Activated naive CD4-positive, alpha-beta T cell treated with anti-CD3 and anti-CD28 coated beads, Interleukin-2, amount 10 ng/mL, durations not matched to agents 7 days and 5 days (primary cell): ENCODE measurements at regions not wholly inside any gene's neighbourhood (a gene's known extent, or its start where the extent isn't known, plus 50 kb on each side); places are given as distances from the start of the nearest gene placed in this dataset.

ENCODE experiments used
- CTCF ChIA-PET: fragments of 350-600 bp; sonication (Branson Sonifier 250); formaldehyde crosslinking; loops from one replicate; lab custom pipeline; 2021; ENCODE audit warnings: antibody characterized with exemption; lab: Charles Lee
- DNase-seq: peaks from one replicate; pipeline ENCODE4 v3.0.0-alpha.2; 2020
- H3K27ac Mint-ChIP-seq: one replicate; pipeline ENCODE4 v1.8.0; 2021; ENCODE audit warnings: mild to moderate bottlenecking, moderate library complexity, mixed read lengths
- H3K27me3 Mint-ChIP-seq: one replicate; pipeline ENCODE4 v1.8.0; 2021; ENCODE audit warnings: mild to moderate bottlenecking, mixed read lengths
- H3K36me3 Mint-ChIP-seq: one replicate; pipeline ENCODE4 v1.8.0; 2021; ENCODE audit warnings: mixed read lengths
- H3K4me1 Mint-ChIP-seq: one replicate; pipeline ENCODE4 v1.8.0; 2021; ENCODE audit warnings: mixed read lengths
- H3K4me3 Mint-ChIP-seq: one replicate; pipeline ENCODE4 v1.8.0; 2021; ENCODE audit warnings: mild to moderate bottlenecking, moderate library complexity, mixed read lengths
- H3K9me3 Mint-ChIP-seq: one replicate; pipeline ENCODE4 v1.8.0; 2021; ENCODE audit warnings: mixed read lengths

- H3K36me3 Mint-ChIP-seq = no peaks in the 10 kb centered on the region
- peaks cover 4% of the 10 kb centered on the region for H3K9me3 Mint-ChIP-seq
- DNase-seq = no peak
- H3K27me3 Mint-ChIP-seq = no peaks in the 10 kb centered on the region
- CTCF ChIA-PET = no interaction called here
- H3K27ac Mint-ChIP-seq = no peak overlapping the region
- H3K4me1 Mint-ChIP-seq = no peaks in the 10 kb centered on the region
- no peak overlapping the region for H3K4me3 Mint-ChIP-seq
Observed at GRCh38 chr14:42872786-42873185, 1266.1 kb downstream of the LRFN5 start.

- no peak overlapping the region for H3K27ac Mint-ChIP-seq
- no peak overlapping the region for H3K4me3 Mint-ChIP-seq
- CTCF ChIA-PET = no interaction called here
- H3K4me1 Mint-ChIP-seq = no peaks in the 10 kb centered on the region
- H3K27me3 Mint-ChIP-seq = no peaks in the 10 kb centered on the region
- DNase-seq = no peak
- no peaks in the 10 kb centered on the region for H3K36me3 Mint-ChIP-seq
- peaks cover 4% of the 10 kb centered on the region for H3K9me3 Mint-ChIP-seq
Observed at GRCh38 chr14:42869681-42870080, 1263.0 kb downstream of the LRFN5 start.

GRCh38 chr14:42862114-42862513 is 1255.4 kb downstream of the LRFN5 start:
- no peaks in the 10 kb centered on the region for H3K27me3 Mint-ChIP-seq
- no peaks in the 10 kb centered on the region for H3K4me1 Mint-ChIP-seq
- H3K27ac Mint-ChIP-seq = no peak overlapping the region
- peaks cover 4% of the 10 kb centered on the region for H3K9me3 Mint-ChIP-seq
- CTCF ChIA-PET = no interaction called here
- DNase-seq = no peak
- no peak overlapping the region for H3K4me3 Mint-ChIP-seq
- no peaks in the 10 kb centered on the region for H3K36me3 Mint-ChIP-seq

- H3K27ac Mint-ChIP-seq = no peak overlapping the region
Observed at GRCh38 chr14:42860371-42860770, 1253.7 kb downstream of the LRFN5 start.

GRCh38 chr14:42856106-42856505 is 1249.4 kb downstream of the LRFN5 start:
- DNase-seq = no peak
- CTCF ChIA-PET = no interaction called here
- Mint-ChIP-seq H3K4me1 (no peaks in the 10 kb centered on the region), H3K4me3 (no peak overlapping the region), H3K9me3 (peaks cover 10% of the 10 kb centered on the region), H3K27me3 (no peaks in the 10 kb centered on the region), H3K27ac (no peak overlapping the region), H3K36me3 (no peaks in the 10 kb centered on the region)

More at GRCh38 chr14:42860371-42860770, 1253.7 kb downstream of the LRFN5 start:
- DNase-seq = no peak
- CTCF ChIA-PET = no interaction called here
- Mint-ChIP-seq H3K4me3 (no peak overlapping the region), H3K36me3 (no peaks in the 10 kb centered on the region), H3K9me3 (peaks cover 4% of the 10 kb centered on the region), H3K27me3 (no peaks in the 10 kb centered on the region), H3K4me1 (no peaks in the 10 kb centered on the region)

- Mint-ChIP-seq H3K36me3 (no peaks in the 10 kb centered on the region), H3K27ac (no peak overlapping the region), H3K4me1 (no peaks in the 10 kb centered on the region), H3K4me3 (no peak overlapping the region), H3K27me3 (no peaks in the 10 kb centered on the region), H3K9me3 (peaks cover 10% of the 10 kb centered on the region)
- CTCF ChIA-PET = no interaction called here
- no peak for DNase-seq
Observed at GRCh38 chr14:42855085-42855484, 1248.4 kb downstream of the LRFN5 start.

- H3K9me3 Mint-ChIP-seq = peaks cover 6% of the 10 kb centered on the region
- H3K27ac Mint-ChIP-seq = no peak overlapping the region
- no peak overlapping the region for H3K4me3 Mint-ChIP-seq
- H3K4me1 Mint-ChIP-seq = no peaks in the 10 kb centered on the region
- H3K36me3 Mint-ChIP-seq = no peaks in the 10 kb centered on the region
- DNase-seq = no peak
- no peaks in the 10 kb centered on the region for H3K27me3 Mint-ChIP-seq
- CTCF ChIA-PET = no interaction called here
Observed at GRCh38 chr14:42854061-42854460, 1247.4 kb downstream of the LRFN5 start.

- H3K9me3 Mint-ChIP-seq = peaks cover 10% of the 10 kb centered on the region
- no peaks in the 10 kb centered on the region for H3K4me1 Mint-ChIP-seq
- no peaks in the 10 kb centered on the region for H3K36me3 Mint-ChIP-seq
- H3K27ac Mint-ChIP-seq = no peak overlapping the region
- CTCF ChIA-PET = no interaction called here
- H3K27me3 Mint-ChIP-seq = no peaks in the 10 kb centered on the region
- no peak for DNase-seq
- no peak overlapping the region for H3K4me3 Mint-ChIP-seq
Observed at GRCh38 chr14:42848652-42849051, 1242.0 kb downstream of the LRFN5 start.

GRCh38 chr14:42814817-42815216 is 1208.1 kb downstream of the LRFN5 start:
- no peaks in the 10 kb centered on the region for H3K4me1 Mint-ChIP-seq
- CTCF ChIA-PET = no interaction called here
- H3K4me3 Mint-ChIP-seq = no peak overlapping the region
- H3K27ac Mint-ChIP-seq = no peak overlapping the region
- no peaks in the 10 kb centered on the region for H3K36me3 Mint-ChIP-seq
- H3K9me3 Mint-ChIP-seq = peaks cover 7% of the 10 kb centered on the region
- no peaks in the 10 kb centered on the region for H3K27me3 Mint-ChIP-seq
- no peak for DNase-seq

- CTCF ChIA-PET = no interaction called here
- no peaks in the 10 kb centered on the region for H3K27me3 Mint-ChIP-seq
- DNase-seq = no peak
Observed at GRCh38 chr14:42806909-42807315, 1200.2 kb downstream of the LRFN5 start.

GRCh38 chr14:42804141-42804540 is 1197.5 kb downstream of the LRFN5 start:
- no peak for DNase-seq
- no peak overlapping the region for H3K27ac Mint-ChIP-seq
- CTCF ChIA-PET = no interaction called here
- no peaks in the 10 kb centered on the region for H3K4me1 Mint-ChIP-seq
- H3K36me3 Mint-ChIP-seq = no peaks in the 10 kb centered on the region
- H3K4me3 Mint-ChIP-seq = no peak overlapping the region
- no peaks in the 10 kb centered on the region for H3K27me3 Mint-ChIP-seq
- peaks cover 5% of the 10 kb centered on the region for H3K9me3 Mint-ChIP-seq

More at GRCh38 chr14:42806909-42807315, 1200.2 kb downstream of the LRFN5 start:
- no peaks in the 10 kb centered on the region for H3K4me1 Mint-ChIP-seq
- H3K27ac Mint-ChIP-seq = no peak overlapping the region
- H3K36me3 Mint-ChIP-seq = no peaks in the 10 kb centered on the region
- no peak overlapping the region for H3K4me3 Mint-ChIP-seq
- no peaks in the 10 kb centered on the region for H3K9me3 Mint-ChIP-seq

- Mint-ChIP-seq H3K27ac (no peak overlapping the region), H3K4me1 (no peaks in the 10 kb centered on the region), H3K36me3 (no peaks in the 10 kb centered on the region), H3K4me3 (no peak overlapping the region), H3K27me3 (no peaks in the 10 kb centered on the region), H3K9me3 (peaks cover 13% of the 10 kb centered on the region)
- CTCF ChIA-PET = no interaction called here
- DNase-seq = no peak
Observed at GRCh38 chr14:42802346-42802745, 1195.7 kb downstream of the LRFN5 start.

- Mint-ChIP-seq H3K4me1 (no peaks in the 10 kb centered on the region), H3K36me3 (no peaks in the 10 kb centered on the region), H3K27ac (no peak overlapping the region), H3K4me3 (no peak overlapping the region), H3K27me3 (no peaks in the 10 kb centered on the region), H3K9me3 (peaks cover 11% of the 10 kb centered on the region)
- CTCF ChIA-PET = no interaction called here
- DNase-seq = no peak
Observed at GRCh38 chr14:42792166-42792565, 1185.5 kb downstream of the LRFN5 start.

- H3K9me3 Mint-ChIP-seq = peaks cover 12% of the 10 kb centered on the region
- H3K4me1 Mint-ChIP-seq = no peaks in the 10 kb centered on the region
- CTCF ChIA-PET = no interaction called here
- H3K4me3 Mint-ChIP-seq = no peak overlapping the region
- no peaks in the 10 kb centered on the region for H3K36me3 Mint-ChIP-seq
- H3K27me3 Mint-ChIP-seq = no peaks in the 10 kb centered on the region
- no peak overlapping the region for H3K27ac Mint-ChIP-seq
- no peak for DNase-seq
Observed at GRCh38 chr14:42782754-42783153, 1176.1 kb downstream of the LRFN5 start.

GRCh38 chr14:42778984-42779383 is 1172.3 kb downstream of the LRFN5 start:
- Mint-ChIP-seq H3K4me3 (no peak overlapping the region), H3K27ac (no peak overlapping the region), H3K4me1 (no peaks in the 10 kb centered on the region), H3K9me3 (peaks cover 10% of the 10 kb centered on the region), H3K36me3 (no peaks in the 10 kb centered on the region), H3K27me3 (no peaks in the 10 kb centered on the region)
- CTCF ChIA-PET = no interaction called here
- DNase-seq = no peak

- Mint-ChIP-seq H3K4me1 (no peaks in the 10 kb centered on the region), H3K9me3 (peaks cover 3% of the 10 kb centered on the region), H3K4me3 (no peak overlapping the region), H3K27me3 (no peaks in the 10 kb centered on the region), H3K36me3 (no peaks in the 10 kb centered on the region), H3K27ac (no peak overlapping the region)
- DNase-seq = no peak
- CTCF ChIA-PET = no interaction called here
Observed at GRCh38 chr14:42750771-42751170, 1144.1 kb downstream of the LRFN5 start.
